Left ventricle myocardium inferior (tissue), 1 donor: ENCODE measurements at regions not wholly inside any gene's neighbourhood (a gene's known extent, or its start where the extent isn't known, plus 50 kb on each side); places are given as distances from the start of the nearest gene placed in this dataset.

Source experiments
- DNase-seq: peaks from one replicate; pipeline ENCODE4 v3.0.0-alpha.2; 2020
- H3K27ac ChIP-seq: fragments of 200-600 bp; replicated peaks from 2 replicates; pipeline ENCODE4 v1.8.0; 2021
- H3K27me3 ChIP-seq: fragments of 200-600 bp; 2 replicates; pipeline ENCODE4 v1.8.0; 2021; ENCODE audit warnings: low read depth
- H3K36me3 ChIP-seq: fragments of 200-600 bp; 2 replicates; pipeline ENCODE4 v1.8.0; 2021
- H3K4me1 ChIP-seq: fragments of 200-600 bp; 2 replicates; pipeline ENCODE4 v1.8.0; 2021
- H3K4me3 ChIP-seq: fragments of 200-600 bp; 2 replicates; pipeline ENCODE4 v1.8.0; 2021; ENCODE audit warnings: mild to moderate bottlenecking, moderate library complexity
- H3K9me3 ChIP-seq: fragments of 200-600 bp; replicated peaks from 2 replicates; pipeline ENCODE4 v1.8.0; 2021
- intact Hi-C: fragments of 100-400 bp; cut with micrococcal nuclease; formaldehyde crosslinking; loops from one replicate; pipeline ENCODE4 v1.11.0; 2022
- TF ChIP-seq, protein P1 (sequence below): fragments of 200-600 bp; IDR thresholded peaks from 2 replicates; pipeline ENCODE4 v1.8.0; 2021; ENCODE audit warnings: antibody characterized with exemption, mild to moderate bottlenecking, borderline replicate concordance
- donor health status: DM: no; HTN: yes; CAD: no; lungs with severe emphysema.

DNA sequence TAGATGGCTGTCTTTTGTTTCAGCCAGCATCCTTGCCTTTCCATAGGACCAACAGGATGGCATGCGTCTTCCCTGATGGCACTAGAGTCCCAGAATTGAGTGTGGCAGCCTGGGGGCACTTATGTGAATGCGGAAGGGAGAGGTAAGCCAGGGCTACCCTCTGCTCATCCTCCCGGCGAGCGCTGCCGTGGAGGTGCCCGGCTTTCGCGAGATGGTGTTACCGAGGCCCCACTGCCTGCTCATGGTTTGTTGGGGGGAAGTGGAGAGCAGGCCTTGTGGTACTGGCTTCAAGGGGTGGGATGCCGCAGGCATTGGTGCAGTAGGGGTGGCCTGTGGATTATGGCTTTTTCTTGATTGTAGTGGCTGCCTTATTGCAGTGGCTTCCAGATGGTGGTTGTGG, 174.3 kb downstream of the AACS start:
- Histone ChIP-seq H3K4me3 (no peak overlapping the region), H3K9me3 (no peaks in the 10 kb centered on the region), H3K27me3 (peaks cover 19% of the 10 kb centered on the region), H3K27ac (no peak overlapping the region), H3K4me1 (no peaks in the 10 kb centered on the region), H3K36me3 (no peaks in the 10 kb centered on the region)
- no peak for DNase-seq
- intact Hi-C loops = no loop called here
- TF ChIP-seq, protein P1, sequence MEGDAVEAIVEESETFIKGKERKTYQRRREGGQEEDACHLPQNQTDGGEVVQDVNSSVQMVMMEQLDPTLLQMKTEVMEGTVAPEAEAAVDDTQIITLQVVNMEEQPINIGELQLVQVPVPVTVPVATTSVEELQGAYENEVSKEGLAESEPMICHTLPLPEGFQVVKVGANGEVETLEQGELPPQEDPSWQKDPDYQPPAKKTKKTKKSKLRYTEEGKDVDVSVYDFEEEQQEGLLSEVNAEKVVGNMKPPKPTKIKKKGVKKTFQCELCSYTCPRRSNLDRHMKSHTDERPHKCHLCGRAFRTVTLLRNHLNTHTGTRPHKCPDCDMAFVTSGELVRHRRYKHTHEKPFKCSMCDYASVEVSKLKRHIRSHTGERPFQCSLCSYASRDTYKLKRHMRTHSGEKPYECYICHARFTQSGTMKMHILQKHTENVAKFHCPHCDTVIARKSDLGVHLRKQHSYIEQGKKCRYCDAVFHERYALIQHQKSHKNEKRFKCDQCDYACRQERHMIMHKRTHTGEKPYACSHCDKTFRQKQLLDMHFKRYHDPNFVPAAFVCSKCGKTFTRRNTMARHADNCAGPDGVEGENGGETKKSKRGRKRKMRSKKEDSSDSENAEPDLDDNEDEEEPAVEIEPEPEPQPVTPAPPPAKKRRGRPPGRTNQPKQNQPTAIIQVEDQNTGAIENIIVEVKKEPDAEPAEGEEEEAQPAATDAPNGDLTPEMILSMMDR = no peak

DNA sequence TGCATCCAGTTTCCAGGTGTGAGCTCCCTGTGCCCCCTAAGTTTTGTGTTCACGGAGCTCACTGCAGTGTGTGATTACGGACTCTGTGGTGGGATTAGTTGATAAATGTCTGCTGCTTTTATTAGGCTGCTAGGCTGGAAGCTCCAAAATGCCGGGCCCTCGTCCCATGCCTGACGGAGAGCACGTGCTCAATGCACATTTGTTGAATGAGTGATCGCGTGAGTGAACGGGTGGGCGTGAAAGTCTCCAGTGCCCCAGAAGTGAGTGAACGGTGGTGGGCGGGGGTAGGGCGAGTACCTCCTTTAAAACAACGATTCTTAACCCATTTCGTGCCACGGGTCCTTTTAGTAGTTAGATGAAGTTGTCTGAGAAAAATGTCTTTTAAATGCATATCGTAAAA, 175.5 kb downstream of the AACS start:
- intact Hi-C loops = no loop called here
- Histone ChIP-seq H3K27me3 (peaks cover 29% of the 10 kb centered on the region), H3K27ac (no peak overlapping the region), H3K4me3 (no peak overlapping the region), H3K9me3 (no peaks in the 10 kb centered on the region), H3K36me3 (no peaks in the 10 kb centered on the region), H3K4me1 (no peaks in the 10 kb centered on the region)
- TF ChIP-seq, protein P1 = no peak
- DNase-seq = no peak

DNA sequence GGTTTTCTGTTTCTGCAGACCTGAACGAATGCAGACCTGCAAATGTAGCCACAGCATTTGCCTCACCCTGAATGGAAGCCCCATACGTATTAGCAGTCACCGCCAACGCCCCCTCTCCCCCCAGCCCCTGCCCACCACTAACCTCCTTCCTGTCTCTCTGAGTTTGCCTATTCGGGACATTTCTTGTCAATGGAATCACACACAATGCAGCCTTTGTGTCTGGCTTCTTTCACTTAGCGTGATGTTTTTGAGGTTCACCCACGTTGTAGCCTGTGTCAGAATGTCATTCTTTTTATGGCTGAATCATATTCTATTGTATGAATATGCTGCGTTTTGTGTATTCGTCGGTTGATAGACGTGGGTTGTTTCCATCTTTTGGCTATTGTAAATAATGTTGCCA, 178.6 kb downstream of the AACS start:
- Histone ChIP-seq H3K4me3 (no peak overlapping the region), H3K4me1 (no peaks in the 10 kb centered on the region), H3K27me3 (peaks cover 47% of the 10 kb centered on the region), H3K36me3 (no peaks in the 10 kb centered on the region), H3K27ac (no peak overlapping the region), H3K9me3 (no peaks in the 10 kb centered on the region)
- intact Hi-C loops = no loop called here
- no peak for DNase-seq
- TF ChIP-seq, protein P1 = no peak

DNA sequence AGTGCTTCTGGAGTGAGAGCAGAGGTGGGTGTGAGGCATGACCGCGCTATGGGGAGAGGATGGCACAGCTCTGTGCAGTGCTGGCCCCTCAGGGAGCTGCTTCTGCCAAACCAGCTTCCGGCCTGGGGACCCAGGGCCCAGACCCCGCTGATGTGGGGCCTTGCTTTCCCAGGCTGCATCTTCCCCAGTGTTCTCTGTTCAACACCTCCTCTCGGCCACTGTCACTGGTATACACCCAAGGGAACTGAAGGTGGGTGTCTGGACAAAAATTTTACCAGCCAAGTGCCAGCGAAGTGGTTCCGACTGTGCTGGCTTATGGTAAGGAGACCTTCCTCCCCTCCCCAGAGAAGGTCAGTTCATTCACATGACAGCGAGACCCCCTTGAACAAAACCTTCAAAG, 179.1 kb downstream of the AACS start:
- Histone ChIP-seq H3K9me3 (no peaks in the 10 kb centered on the region), H3K4me1 (no peaks in the 10 kb centered on the region), H3K27ac (no peak overlapping the region), H3K27me3 (peaks cover 52% of the 10 kb centered on the region), H3K36me3 (no peaks in the 10 kb centered on the region), H3K4me3 (no peak overlapping the region)
- TF ChIP-seq, protein P1 = no peak
- DNase-seq = no peak
- intact Hi-C loops = no loop called here

DNA sequence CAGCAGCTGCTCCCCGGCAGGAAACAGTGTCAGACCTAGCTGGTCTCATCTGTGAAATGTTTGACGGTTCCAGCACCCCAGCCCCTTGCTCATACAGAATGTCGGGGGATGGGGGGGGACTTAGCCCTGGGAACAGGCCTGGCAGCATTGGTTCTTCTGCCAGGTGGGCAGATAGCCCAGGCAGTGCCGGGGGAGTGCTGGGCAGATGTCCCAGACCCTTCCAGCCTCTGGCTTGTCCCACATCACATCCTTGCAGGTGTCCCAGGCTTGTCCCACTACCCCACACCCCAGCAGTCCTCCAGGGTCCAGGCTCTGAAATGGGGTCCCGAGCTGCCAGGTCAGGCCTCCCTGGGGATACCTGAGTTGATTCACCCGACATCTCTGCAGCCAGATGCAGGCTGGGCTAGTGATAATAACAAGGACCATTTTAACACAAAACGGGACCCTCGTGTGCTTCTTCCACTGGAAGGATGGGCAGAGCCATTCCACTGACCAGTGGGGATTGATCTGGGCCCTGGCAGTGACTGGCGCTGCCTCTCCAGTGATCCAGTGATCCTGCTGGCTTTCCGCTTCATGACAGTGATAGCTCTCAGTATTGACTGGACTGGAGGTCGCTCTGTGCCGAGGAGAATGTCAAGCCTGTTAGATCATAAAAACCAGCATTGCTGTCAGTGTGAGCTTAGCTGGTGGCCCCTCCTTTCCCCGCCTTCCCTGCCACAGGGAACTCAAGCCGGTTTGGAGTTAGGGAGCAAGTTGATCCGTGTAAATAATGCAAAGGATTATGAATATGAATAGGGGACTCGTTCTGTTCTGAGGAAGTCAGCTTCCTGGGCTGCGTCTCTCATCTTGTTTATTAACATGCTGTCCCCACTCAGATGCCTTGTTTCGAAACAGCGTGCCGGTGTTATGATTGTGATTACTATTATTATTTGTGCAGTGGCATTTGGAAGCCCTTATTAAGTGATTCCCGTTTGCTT, 180.6 kb downstream of the AACS start:
- no peak for DNase-seq

More for the DNA sequence above, 180.6 kb downstream of the AACS start:
- Histone ChIP-seq H3K36me3 (no peaks in the 10 kb centered on the region), H3K9me3 (no peaks in the 10 kb centered on the region), H3K4me1 (no peaks in the 10 kb centered on the region), H3K27me3 (peaks cover 62% of the 10 kb centered on the region), H3K27ac (no peak overlapping the region), H3K4me3 (no peak overlapping the region)
- TF ChIP-seq, protein P1 = no peak
- intact Hi-C loops = no loop called here
